Posterior cingulate gyrus (tissue), 11 donors: ENCODE measurements at regions not wholly inside any gene's neighbourhood (a gene's known extent, or its start where the extent isn't known, plus 50 kb on each side); places are given as distances from the start of the nearest gene placed in this dataset.
A peak's percentile ranks its signal among the peaks of the same experiment; 100 is the strongest.

Experiments used
- DNase-seq, 10 donors: peaks; one replicate each; pipeline versions ENCODE4 v3.0.0 to v3.0.0-alpha.2; 2020 to 2021; ENCODE audit warnings: mixed read lengths in 3 of 10
- intact Hi-C: fragments of 100-400 bp; cut with DNase I; formaldehyde crosslinking; loops from one replicate; pipeline ENCODE4 v1.15.1; 2023

DNA sequence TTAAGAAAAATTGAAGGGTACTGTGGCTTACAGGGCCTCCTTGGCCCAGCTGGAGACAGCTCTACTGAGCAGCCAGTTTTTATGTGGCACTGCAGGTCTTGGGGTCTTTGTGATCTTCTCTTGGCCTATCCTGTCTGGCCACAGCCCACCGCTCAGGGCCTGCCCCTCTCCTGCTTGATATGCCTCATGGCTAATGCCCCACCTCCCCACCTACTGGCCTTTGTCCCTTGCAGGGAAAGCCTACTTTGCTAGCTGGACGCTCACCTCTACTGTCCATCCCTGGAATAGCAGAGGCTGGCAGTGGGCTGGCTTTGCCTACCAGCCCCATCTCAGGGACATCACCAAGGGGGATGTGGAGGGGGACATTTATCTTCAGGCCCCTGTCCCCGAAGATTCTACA is 134.1 kb downstream of the PJA1 start:
- DNase-seq = peak in 1 of 10 donors; percentile 52
- intact Hi-C loops = no loop called here

DNA sequence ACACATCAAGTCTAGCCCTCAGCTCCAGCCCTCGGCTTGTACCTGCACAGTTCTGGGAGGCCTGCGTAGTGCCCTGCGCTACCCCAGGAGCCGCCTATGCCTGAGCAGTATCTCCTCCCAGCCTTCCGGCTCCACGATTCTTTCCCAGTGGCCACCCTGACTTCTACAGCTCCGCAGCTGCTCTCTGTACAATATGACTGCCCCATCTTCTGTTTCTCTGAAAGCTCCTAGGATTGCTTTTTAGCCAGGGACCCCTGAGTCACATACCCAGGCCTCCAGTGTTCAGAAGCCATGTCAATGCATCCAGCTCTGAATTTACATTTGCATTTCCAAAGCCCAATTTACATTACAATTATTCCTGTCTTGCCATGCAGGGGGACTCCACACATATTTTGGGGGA is 135.5 kb downstream of the PJA1 start:
- peak in 1 of 10 donors; percentile 24 for DNase-seq
- intact Hi-C loops = no loop called here

DNA sequence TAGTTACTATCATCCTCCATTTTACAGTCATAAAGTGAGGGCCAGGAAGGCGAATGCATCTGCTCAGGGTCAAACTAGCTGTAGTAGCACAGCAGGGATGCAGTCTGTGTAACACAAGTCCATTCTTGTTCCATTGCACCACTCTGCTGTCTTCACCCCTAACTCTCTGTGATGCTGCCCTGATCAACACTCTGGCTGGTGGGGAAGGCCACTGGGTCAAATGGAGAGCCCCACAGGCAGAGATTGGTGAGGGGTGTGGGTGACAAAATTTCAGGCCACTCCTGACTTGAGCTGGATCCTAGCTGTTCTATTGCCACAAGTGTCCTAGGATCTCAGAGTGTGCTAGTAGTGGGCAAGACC is 136.5 kb downstream of the PJA1 start:
- intact Hi-C loops = no loop called here
- DNase-seq = peak in 1 of 10 donors; percentile 34

DNA sequence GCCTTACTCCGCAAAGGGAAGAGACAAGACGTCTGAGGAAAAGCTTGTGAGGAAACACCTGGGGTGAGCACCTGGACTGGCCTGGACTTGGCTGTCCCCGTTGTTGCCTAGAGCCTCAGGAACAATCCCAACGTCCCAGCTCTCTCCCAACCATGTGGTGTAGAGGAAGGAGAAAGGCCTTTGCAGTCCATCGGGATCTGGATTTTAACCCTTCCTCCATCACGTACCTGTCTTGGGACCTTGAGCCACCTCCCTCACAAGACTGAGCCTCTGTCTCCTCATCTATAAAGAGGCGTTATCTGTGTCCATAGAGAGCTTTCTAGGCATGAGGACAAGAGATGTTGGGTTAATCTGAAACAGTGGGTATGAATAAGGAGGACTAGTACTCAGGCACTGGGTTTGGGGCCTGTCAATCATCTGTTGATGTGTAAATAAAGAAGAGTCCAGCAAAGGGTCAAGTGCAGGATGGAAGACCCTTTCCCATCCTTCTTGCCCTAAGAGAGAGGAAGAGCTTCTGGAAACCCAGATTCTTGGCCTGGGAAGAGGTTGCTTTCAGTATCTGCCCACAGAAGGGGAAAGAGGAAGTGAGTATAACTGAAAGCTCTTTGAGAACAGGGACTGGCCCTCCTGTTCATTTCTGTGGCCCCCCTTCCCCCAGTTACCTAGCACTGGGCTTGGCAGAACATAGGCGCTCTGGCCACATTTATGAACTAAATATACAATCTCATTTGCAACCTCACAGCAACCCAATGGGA is 137.1 kb downstream of the PJA1 start:
- no peak for DNase-seq
- intact Hi-C loops = no loop called here

DNA sequence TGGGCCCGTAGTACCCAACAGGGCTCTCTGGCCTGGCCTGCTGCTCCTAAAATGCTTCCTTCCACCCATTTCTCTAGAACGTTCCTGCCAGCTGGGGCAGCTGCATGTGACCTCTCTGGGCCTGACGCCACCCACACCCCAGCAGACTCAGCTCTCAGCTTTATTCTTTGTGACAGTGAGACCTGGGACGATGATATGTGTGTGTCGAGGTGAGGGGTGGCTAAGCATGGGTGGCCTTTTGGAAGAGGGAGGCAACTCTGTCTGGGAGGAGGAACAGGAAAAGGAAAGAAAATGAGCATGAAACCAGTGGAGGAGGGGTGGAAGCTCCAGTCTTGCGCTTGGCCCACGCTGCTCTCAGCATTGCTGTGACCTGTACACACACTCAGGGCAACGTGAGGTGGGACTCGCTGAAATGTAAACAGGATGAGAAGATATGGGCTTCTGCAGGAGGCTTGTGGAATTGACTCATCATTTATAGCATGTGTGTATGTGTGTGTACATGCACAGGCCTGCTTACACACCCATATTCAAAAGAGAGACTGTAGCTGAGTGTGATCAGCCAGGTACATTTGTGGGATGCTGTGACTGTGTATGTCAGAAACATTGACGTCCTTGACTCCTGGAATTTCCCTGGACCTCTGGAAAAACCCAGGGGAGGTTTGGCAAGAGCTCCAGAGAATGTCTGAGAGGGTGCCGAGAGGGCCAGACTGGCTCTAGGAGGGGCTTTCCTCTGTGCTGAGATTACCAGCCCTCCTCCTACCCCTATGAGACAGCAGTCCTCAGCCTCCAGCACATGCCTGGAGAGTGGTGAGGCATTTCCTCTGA is 137.9 kb downstream of the PJA1 start:
- intact Hi-C loops = no loop called here
- no peak for DNase-seq

DNA sequence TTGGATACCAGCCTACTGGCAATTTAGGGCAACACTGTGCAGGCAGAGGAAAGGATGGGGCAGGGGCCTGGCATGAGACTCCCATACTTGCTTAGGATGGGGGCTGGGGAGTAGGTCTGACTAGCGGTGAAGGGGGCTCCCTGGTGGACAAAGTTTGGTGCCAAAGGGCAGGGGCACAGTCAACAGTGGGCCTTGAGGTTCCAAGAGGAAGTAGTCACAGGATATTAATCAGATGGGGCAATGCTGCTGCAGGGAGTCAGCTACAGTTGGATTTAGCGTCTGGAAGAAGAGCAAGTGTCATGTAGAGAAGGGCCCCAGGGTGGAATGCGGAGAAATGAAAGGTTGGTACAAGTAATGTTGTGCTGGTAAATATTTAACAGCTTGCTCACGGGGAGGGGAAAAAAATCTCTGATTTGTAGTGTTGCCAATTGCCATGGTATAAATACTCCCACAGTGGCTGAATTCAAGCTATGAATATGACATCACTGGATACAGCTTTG is 139.4 kb downstream of the PJA1 start:
- intact Hi-C loops = no loop called here
- DNase-seq = no peak

DNA sequence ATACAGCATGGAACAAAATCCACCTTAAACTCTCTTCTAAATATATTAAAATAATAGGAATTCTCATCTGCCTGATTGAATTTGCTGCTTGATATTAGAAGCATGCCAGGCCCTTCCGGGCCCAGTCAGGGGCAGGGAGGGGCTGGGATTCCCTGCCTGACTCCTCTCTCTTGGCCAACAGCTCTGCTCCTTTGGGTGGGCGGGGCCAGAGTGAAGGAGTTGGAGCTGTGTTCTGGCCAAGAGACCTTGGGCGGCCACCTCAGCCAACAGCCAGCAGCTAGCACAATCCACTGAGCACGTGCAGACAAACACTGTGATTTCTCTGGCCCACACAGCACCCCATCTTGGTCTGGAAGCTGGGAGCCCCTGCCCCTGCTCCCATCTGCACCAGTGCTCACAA is 140.3 kb downstream of the PJA1 start:
- intact Hi-C loops = no loop called here
- no peak for DNase-seq

DNA sequence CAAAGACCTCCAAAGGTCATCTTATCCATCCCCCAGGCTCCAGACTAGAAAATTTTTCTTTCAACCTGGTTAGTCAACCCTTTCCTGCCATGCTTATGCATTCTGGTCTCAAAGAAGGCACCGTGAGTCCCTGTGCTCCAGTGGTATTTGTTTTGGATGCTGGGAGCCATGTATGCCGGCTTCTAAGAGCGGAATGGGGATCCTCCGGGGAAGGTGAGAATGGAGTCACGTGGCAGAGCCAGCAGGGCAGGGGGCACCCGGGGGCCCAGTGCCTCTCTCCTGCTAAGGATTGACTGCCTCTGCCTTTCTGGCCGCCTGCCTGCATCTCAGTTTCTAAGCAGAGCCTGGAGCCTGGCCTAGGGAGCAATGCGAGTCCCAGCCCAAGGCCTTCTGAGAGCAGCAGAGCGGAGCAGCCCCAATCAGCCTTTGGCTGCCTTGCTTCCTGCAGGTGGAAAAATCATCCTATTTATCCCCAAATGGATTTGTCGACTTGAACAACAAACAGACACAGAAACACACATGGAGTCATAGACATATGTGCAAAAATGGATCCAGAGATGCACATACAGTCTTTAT is 141.0 kb downstream of the PJA1 start:
- intact Hi-C loops = no loop called here
- DNase-seq = no peak

DNA sequence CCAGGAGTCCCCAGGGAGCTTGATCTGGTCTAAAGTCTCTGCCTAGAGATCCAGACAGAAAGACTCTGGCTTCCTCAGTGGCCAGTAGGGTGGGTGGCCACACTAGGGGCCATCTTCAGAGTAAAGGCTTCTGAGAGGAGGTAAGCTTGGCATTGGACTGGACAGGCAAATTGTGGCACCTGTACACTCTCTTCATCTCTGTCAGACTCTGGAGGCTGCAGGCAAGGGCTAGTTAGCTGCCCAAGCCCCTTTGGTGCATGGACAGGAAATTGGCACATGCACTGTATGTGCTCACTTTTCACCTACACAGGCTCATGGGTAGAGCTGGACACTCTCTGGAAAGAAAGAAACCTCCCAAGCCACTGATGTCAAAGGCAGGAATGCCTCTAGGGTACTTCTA is 142.8 kb downstream of the PJA1 start:
- intact Hi-C loops = no loop called here
- no peak for DNase-seq

DNA sequence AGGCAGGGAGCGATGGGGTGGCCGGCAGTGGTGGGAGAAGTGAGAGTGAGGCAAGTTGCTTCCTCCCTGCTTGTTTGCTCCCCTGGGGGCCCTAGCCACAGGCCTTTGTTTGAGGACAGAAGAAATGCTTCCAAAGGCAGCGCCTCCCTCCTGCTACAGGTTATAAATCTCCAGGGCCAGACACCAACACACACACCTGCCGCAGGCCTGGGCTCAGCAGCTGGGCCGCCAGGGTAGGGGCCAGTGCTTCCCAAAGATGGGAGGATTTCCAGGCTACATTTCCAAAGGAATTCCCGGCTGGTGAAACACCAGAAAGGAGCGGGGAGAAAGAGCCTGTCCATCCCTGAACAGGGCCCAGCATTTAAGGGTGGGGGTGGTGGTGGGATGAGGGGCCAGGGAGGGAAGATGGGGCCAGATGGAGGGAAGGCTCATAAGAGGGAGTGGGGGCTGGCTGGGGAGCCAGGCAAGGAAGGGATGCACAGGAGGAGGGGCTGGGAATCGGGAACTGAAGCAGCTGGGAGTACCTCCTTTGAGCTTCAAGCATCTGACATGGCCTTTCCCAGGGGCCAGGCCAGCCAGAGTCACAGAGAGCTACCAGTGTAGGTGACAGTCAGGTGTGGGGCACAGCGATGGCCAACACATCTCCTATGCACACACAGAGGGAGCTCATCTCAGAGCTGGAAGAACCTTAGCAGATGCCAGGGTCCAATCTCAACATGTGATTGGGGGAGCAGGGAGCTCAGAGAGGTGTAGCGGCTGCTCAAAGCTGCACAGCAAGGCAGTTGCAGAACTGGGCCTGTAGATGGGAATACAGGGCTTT is 143.9 kb downstream of the PJA1 start:
- DNase-seq = peak in 1 of 10 donors; percentile 83
- intact Hi-C loops = no loop called here

DNA sequence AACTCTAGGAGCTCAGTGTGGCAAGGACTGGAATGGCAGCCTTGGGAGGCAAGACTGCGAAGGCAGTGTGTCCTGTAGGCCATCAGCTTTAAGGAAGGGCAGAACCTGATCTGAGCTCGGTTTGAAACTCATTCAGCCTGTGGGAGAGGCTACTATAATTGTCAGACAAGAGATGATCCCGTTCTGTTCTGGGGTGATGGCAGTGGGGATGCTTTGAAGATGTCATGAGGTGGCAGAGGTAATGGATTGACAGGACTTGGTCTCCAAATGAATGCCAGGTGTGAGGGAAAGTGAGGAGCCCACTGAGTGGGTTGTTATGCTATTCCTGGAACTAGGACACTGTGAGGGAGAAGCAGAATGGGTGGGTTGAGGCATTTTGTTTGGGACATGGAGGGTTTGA is 144.9 kb downstream of the PJA1 start:
- DNase-seq = no peak
- intact Hi-C loops = no loop called here

DNA sequence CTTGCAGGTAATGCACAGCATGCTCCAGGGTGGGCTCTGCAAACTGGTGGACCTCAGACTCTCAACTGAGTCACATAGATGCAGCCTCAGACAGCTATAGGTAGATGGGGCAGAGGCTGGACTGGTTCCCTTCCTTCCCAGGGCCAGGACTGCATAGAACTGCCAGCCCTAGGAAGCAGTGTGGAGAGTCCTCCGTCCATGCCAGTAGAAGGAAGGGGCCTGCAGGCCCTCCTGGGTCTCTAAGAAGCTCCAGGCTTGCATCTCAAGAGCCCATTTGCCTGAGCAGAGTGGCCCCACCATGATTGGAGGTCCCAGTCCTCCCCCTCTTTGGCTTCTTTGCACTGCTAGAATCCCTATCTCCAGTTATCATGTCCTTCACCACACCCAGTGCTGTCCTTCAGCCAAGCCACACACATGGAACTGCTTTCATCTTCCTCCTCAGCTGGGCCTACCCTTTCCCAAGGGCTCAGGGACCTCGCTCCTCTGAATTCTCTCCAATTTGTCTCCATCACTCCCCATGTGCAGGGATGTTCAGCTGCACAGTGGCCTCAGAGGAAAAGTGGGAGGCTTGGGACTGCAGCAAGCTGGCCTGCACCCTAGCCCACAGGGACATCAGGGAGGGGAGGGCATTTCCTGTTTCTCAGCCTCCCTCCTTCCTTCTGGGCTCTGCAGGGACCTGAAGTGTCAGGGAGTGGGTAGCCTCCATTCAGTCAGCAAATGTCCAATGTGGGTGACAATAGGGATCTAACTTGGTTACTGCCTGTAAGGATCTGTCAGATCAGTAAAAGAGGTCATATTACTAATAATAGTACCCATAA is 146.0 kb downstream of the PJA1 start:
- intact Hi-C loops = no loop called here
- DNase-seq = no peak

DNA sequence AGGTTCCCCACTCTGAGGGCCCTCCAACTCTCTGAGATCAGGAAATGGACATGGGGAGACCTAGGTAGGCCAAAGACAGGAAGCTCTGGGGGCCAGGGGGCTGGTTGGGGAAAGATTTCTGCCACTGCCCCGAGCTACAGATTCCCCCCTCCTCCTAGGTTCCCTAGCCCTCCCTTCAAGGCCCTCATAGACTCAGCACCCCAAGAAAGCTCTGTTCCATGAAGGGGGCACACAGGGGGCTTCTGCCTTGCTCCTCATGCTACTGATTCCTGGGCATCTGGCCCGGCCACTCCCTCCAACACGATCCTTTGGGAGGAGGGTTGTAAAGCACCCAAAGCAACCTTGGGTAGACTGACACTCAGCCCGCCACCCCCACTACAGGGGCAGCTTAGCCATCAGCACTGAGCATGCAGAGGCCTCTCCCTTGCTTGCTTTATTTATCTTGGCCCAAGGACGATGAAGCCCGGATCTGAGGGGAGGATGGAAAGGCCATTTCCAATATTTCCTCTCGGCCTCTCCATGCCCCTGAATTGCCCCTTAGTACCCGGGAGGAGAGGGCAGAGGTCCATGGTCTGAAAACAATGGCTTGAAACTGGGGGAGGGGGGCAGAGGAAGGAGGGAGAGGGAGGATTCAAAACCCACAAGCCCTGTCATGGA is 146.7 kb downstream of the PJA1 start:
- intact Hi-C loops = no loop called here
- DNase-seq = no peak

DNA sequence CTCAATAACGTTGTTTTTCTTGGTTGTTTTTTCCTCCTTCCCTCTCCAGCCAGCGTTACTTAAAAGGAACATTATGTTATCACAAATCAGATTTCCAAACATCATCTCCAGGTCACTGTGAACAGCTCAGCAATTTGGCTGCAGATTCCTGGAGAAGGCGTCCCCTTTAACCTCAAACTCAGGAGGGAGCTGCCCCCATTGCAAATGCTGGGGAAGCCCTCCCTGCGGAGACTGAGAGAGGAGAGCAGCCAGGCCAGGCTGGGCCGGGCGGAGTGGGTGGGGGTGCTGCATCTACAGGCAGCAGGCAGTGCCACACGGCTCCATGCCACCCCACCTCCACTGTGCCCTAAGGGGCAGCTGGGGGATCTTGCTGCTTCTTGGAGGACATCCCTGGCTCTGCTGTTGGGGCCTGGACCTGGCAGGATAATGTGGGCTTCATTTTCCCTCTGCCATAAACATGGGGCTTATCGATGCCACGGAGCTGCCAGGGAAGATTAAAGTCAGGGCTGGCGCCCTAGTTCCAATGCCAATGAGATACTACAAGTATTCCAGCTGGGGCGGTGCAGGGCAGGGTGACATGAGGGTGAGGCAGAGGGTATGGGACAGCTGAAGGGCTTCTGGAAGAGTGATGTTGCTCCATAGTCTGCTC is 148.8 kb downstream of the PJA1 start:
- no peak for DNase-seq
- intact Hi-C loops = no loop called here

DNA sequence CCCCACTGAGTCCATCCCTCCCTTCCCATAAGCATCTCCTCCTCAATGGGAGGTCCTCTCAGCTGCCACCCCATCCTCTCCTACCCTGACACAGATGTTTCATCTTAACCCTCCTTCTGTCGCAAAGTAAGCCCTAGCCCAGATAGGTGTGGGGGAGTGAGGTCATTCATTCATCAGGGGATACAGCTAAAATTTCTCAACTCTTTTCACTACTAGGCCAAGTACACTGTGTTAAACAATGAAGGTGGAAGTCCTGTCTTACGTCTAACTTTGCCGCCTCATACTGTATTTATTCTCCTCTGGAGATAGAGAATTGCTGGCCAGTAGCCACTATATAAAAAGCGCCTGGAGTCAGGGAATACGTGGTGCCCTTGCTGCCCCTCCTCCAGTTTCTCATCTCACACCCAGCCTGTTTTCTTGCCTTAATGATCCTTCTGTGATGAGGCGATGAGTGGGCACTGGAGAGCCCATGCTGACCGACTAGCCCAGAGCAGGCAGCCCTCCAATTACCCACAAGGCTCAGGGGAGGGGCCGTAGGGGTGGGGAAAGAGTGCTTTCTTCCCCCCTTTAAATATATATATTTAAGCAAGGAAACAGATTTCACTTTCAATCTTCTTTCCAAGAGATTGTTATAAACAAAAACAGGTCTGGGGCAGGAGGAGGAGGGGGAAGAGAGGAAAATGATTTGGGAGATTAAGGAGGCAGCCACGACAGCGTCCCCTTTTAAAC is 149.5 kb downstream of the PJA1 start:
- DNase-seq = no peak
- intact Hi-C loops = no loop called here

DNA sequence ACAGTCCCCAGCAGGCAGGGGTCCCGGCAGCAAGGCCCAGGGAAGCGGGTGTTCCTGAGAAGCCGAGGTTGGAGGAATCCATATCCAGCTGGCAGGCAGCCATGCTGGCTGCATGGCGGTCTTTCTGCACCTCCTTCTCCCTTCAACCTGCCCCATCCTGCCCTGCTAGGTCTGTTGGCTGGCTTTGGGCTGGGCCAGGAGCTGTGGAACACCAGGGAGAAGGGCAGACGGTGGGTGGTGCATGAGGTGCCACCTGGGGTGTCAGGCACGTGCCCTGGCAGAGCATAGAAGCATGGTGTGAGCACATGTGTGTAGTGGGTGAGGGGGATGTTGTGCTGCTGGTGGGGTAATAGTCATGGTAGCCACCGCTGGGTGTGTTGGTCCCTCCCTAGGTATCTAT is 150.1 kb downstream of the PJA1 start:
- intact Hi-C loops = no loop called here
- DNase-seq = no peak

DNA sequence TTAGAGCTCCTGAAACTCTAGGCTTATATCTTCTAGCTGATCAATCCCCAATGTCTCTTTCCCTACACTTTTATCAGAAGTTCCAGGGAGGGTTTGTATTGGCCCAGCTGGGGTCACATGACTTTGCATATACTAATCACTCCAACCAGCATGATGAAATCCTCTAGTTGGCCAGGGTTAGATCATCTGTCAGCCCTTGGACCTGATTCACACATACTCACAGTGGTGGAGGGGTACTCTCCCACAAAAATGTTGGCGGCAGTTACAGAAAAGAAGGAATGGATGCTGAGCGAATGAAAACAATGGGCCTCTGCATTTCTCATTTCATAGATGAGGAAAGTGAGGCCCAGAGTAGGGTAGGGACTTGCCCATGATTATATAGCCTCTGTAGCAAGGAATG is 151.1 kb downstream of the PJA1 start:
- intact Hi-C loops = no loop called here

DNA sequence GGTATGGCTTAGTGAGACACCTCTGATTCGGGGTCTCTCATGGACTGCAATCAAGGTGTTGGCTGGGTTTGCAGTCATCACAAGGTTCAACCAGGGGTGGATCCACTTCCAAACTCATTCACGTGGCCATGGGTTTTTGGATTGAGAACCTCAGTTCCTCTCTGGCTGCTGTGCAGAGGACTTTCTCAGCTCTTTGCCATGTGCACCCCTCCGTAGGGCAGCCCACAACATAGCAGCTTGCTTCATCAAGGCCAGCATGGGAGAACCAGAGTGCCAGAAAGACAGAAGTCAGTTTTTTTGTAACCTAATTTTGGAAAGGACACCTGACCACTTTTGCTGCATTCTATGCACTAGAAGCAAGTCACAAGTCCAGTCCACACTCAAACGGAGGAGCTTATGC is 154.9 kb downstream of the PJA1 start:
- no peak for DNase-seq
- intact Hi-C loops = no loop called here

More for the DNA sequence above, 151.1 kb downstream of the PJA1 start:
- DNase-seq = no peak
